Thyroid gland (tissue), 4 donors: ENCODE measurements at regions not wholly inside any gene's neighbourhood (a gene's known extent, or its start where the extent isn't known, plus 50 kb on each side); places are given as distances from the start of the nearest gene placed in this dataset.

Source experiments
- DNase-seq, 2 donors: peaks; one replicate each; pipeline ENCODE4 v3.0.0-alpha.2; 2019
- H3K27ac ChIP-seq, 3 donors: fragments of 200-600 bp; sonication (generic); 1 replicate in 2 of 3; 2 replicates in 1 of 3; pipeline ENCODE4 v1.5.1; 2016 to 2019; ENCODE audit warnings: mild to moderate bottlenecking in 1 of 3, moderate library complexity in 1 of 3
- H3K27me3 ChIP-seq: fragments of 200-600 bp; sonication (generic); one replicate; pipeline ENCODE4 v1.5.1; 2019
- H3K36me3 ChIP-seq, 2 donors: fragments of 200-600 bp; sonication (generic); one replicate each; pipeline ENCODE4 v1.5.1; 2016 to 2019
- H3K4me1 ChIP-seq, 2 donors: fragments of 200-600 bp; sonication (generic); one replicate each; pipeline ENCODE4 v1.5.1; 2017 to 2019
- H3K4me3 ChIP-seq, 3 donors: fragments of 200-600 bp; sonication (generic); replicated peaks in 1 of 3; 1 replicate in 2 of 3; 2 replicates in 1 of 3; pipeline ENCODE4 v1.5.1; 2016; ENCODE audit warnings: mild to moderate bottlenecking in 1 of 3
- H3K9me3 ChIP-seq: fragments of 200-600 bp; sonication (generic); one replicate; pipeline ENCODE4 v1.5.1; 2017
- POLR2A ChIP-seq, 2 donors: fragments of 450-650 bp; IDR thresholded peaks; one replicate each; pipeline ENCODE4 v1.6.1; 2017; ENCODE audit warnings: antibody characterized with exemption in 2 of 2, mild to moderate bottlenecking in 2 of 2, moderate library complexity in 1 of 2
- WGBS, 2 donors: methylation state at CpG; one replicate each; pipeline ENCODE4 v1.1.5; 2017; 5-methylcytosine and 5-hydroxymethylcytosine counted together
- intact Hi-C: fragments of 100-400 bp; cut with DNase I; formaldehyde crosslinking; loops from one replicate; pipeline ENCODE4 v1.15.1; 2023
- TF ChIP-seq, protein P1 (sequence below), 6 experiments: fragments of 200-600 bp in 3 of 6; fragments of 450-650 bp in 3 of 6; sonication (generic) in 3 of 6; IDR thresholded peaks; one replicate each; pipeline ENCODE4 v1.5.1; 2016 to 2019; ENCODE audit warnings: antibody characterized with exemption in 6 of 6, mild to moderate bottlenecking in 2 of 6, inconsistent platforms in 1 of 6, moderate library complexity in 1 of 6

DNA sequence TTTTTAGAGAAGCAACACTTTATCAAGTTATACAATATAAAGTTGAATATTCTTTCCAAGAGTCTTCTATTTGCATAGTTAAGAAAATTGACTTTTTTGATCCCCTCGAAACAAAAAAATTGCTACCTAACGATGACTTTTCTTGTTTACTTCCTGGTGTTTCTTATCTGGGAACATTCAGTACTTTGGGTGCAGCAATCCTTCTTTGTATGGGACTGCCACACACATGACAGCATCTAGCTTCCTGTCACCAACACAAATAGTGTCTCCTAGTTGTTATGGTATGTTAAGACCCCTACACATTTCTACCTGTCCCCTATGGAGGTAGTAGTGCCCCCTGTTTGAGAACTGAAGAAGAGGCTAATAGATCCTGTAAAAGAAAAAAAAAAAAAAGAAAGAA is 841.7 kb upstream of the FAT3 start:
- intact Hi-C loops: no loop called here
- 81% methylated on average over 2 of the region's 2 CpGs for WGBS, 2 donors

DNA sequence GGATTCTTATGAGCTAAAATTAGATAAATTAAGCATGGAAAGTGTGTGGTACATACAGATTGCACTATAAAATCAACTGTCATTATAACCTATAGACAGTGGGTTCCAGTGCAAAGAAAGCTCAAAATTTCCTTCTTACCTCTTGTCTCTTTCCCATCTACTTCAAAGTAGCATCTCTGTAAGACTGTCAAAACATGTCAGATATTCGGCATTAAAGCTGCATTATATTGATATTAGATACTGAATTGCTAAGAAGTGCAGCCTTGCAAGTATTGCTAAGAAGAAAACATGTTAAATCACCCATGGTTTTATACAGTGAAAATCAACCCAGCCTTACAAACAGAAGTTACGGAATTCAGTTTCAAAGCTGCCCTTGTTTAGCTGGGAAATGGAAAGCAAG is 849.8 kb upstream of the FAT3 start:
- no peak overlapping the region for H3K27ac ChIP-seq
- no peaks in the 10 kb centered on the region for H3K4me1 ChIP-seq
- intact Hi-C loops: no loop called here
- no peaks in the 10 kb centered on the region for H3K9me3 ChIP-seq
- DNase-seq: no peak
- H3K36me3 ChIP-seq: no peaks in the 10 kb centered on the region
- no peak overlapping the region for H3K4me3 ChIP-seq
- no peak for TF ChIP-seq POLR2A (IDR thresholded peaks at IDR 0.05)
- TF ChIP-seq, protein P1, sequence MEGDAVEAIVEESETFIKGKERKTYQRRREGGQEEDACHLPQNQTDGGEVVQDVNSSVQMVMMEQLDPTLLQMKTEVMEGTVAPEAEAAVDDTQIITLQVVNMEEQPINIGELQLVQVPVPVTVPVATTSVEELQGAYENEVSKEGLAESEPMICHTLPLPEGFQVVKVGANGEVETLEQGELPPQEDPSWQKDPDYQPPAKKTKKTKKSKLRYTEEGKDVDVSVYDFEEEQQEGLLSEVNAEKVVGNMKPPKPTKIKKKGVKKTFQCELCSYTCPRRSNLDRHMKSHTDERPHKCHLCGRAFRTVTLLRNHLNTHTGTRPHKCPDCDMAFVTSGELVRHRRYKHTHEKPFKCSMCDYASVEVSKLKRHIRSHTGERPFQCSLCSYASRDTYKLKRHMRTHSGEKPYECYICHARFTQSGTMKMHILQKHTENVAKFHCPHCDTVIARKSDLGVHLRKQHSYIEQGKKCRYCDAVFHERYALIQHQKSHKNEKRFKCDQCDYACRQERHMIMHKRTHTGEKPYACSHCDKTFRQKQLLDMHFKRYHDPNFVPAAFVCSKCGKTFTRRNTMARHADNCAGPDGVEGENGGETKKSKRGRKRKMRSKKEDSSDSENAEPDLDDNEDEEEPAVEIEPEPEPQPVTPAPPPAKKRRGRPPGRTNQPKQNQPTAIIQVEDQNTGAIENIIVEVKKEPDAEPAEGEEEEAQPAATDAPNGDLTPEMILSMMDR (IDR thresholded peaks at IDR 0.05): no peak
- WGBS, 2 donors: 79 to 92% methylated on average over 2 of the region's 2 CpGs
- H3K27me3 ChIP-seq: no peaks in the 10 kb centered on the region

More for the DNA sequence above, 841.7 kb upstream of the FAT3 start:
- H3K4me1 ChIP-seq: no peaks in the 10 kb centered on the region
- no peak for DNase-seq
- no peaks in the 10 kb centered on the region for H3K36me3 ChIP-seq
- H3K27me3 ChIP-seq: no peaks in the 10 kb centered on the region
- no peaks in the 10 kb centered on the region for H3K9me3 ChIP-seq
- no peak overlapping the region for H3K27ac ChIP-seq
- TF ChIP-seq, protein P1 (IDR thresholded peaks at IDR 0.05): no peak
- no peak for TF ChIP-seq POLR2A (IDR thresholded peaks at IDR 0.05)
- no peak overlapping the region for H3K4me3 ChIP-seq

DNA sequence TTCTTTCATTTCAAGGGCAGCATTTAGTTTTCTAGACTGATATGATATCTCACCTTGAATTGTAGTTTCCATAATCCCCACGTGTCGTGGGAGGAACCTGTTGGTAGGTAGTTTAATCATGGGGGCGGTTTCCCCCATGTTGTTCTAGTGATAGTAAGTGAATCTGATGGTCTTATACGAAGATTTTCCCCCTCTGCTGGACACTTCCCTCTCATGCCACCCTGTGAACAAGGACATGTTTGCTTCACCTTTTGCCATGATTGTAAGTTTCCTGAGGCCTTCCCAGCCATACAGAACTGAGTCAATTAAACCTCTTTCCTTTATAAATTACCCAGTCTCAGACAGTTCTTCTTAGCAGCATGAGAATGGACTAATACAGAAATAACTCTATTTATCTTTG is 851.1 kb upstream of the FAT3 start:
- Histone ChIP-seq H3K36me3 (no peaks in the 10 kb centered on the region), H3K4me3 (no peak overlapping the region), H3K9me3 (no peaks in the 10 kb centered on the region), H3K4me1 (no peaks in the 10 kb centered on the region), H3K27ac (no peak overlapping the region), H3K27me3 (no peaks in the 10 kb centered on the region)
- DNase-seq: no peak
- 77 to 78% methylated on average over 4 of the region's 4 CpGs for WGBS, 2 donors
- TF ChIP-seq POLR2A (IDR thresholded peaks at IDR 0.05): no peak
- TF ChIP-seq, protein P1 (IDR thresholded peaks at IDR 0.05): no peak
- intact Hi-C loops: no loop called here

DNA sequence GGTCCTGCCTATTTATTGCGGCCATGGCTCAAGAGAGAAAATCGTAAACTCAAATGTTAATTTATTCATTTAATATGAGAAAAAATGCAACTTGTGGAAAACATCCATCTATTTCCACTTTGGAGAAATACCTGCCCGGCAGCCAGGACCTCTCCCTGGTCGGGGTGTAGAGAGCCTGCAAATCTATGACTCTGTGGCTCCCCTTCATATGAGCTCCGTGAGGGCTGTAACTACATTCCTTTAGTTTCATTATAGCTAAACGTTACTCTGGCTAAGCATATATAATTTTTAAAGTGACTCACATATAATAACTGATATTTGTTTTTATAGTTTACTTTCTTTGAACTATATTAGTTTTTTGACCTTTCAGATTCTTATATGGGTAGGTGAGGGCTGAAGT is 857.8 kb upstream of the FAT3 start:
- H3K4me3 ChIP-seq: no peak overlapping the region
- WGBS, 2 donors: 83 to 87% methylated on average over 6 of the region's 6 CpGs
- DNase-seq: no peak
- no peaks in the 10 kb centered on the region for H3K27me3 ChIP-seq
- no peaks in the 10 kb centered on the region for H3K36me3 ChIP-seq
- H3K27ac ChIP-seq: no peak overlapping the region
- TF ChIP-seq, protein P1 (IDR thresholded peaks at IDR 0.05): no peak
- no peak for TF ChIP-seq POLR2A (IDR thresholded peaks at IDR 0.05)
- intact Hi-C loops: no loop called here
- H3K4me1 ChIP-seq: no peaks in the 10 kb centered on the region
- H3K9me3 ChIP-seq: no peaks in the 10 kb centered on the region

DNA sequence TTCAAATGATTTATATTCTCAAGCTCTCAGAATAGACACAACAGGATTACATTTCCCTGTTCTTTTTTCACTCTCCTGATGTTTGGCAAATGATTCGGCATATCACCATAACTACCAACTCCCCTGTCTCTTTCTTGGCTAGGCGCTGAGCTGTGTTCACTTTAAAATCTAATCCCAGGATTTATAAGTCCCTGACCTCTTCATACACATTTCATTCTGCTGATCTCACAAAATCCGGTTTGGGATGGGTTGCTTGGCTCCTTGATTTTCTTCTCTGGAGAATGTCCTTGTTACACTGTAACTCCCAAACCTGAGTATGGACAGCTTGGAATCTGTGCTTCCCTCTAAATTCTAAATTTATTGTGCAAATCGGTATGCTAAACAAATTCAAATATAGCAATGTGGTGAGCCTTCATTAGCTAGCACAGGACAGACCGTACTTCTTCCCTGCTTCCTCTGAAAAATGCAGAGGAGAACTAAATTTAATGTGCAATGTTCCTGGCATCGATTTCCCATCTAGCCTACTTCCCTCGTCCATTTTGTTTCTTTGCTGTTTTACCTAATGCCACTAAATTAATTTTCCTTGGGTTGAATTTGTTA is 858.5 kb upstream of the FAT3 start:
- Histone ChIP-seq H3K4me3 (no peak overlapping the region), H3K4me1 (no peaks in the 10 kb centered on the region), H3K27ac (no peak overlapping the region), H3K9me3 (no peaks in the 10 kb centered on the region), H3K27me3 (no peaks in the 10 kb centered on the region), H3K36me3 (no peaks in the 10 kb centered on the region)
- 75 to 84% methylated on average over 7 of the region's 7 CpGs for WGBS, 2 donors
- no peak for TF ChIP-seq POLR2A (IDR thresholded peaks at IDR 0.05)
- TF ChIP-seq, protein P1 (IDR thresholded peaks at IDR 0.05): no peak
- DNase-seq: no peak
- intact Hi-C loops: no loop called here
